ENCODE measurements at regions not wholly inside any gene's neighbourhood (a gene's known extent, or its start where the extent isn't known, plus 50 kb on each side); places are given as distances from the start of the nearest gene placed in this dataset.

GRCh38 chr2:187051350-187051749 lies 202.4 kb upstream of the ZSWIM2 start:
- TF ChIP-seq CTCF (IDR thresholded peaks at IDR 0.05; ENCODE audit: insufficient read depth, low read length, poor library complexity, severe bottlenecking) (no peak), EZH2phosphoT487 (conservative IDR thresholded peaks at IDR 0.05; ENCODE audit: low read length) (no peak)
